Karpas-422 (cell line): ENCODE measurements at regions not wholly inside any gene's neighbourhood (a gene's known extent, or its start where the extent isn't known, plus 50 kb on each side); places are given as distances from the start of the nearest gene placed in this dataset.

Source experiments
- DNase-seq: peaks from one replicate; pipeline ENCODE4 v3.0.0-alpha.2; 2015
- H2AFZ ChIP-seq: fragments of 200-600 bp; sonication (generic); 2 replicates; pipeline ENCODE4 v1.6.1; 2014; ENCODE audit warnings: antibody characterized with exemption, low read length, mixed read lengths
- H3K27ac ChIP-seq: fragments of 200-600 bp; sonication (generic); 2 replicates; pipeline ENCODE4 v1.5.1; 2014; ENCODE audit warnings: mild to moderate bottlenecking, low read length, moderate library complexity
- H3K27me3 ChIP-seq: fragments of 200-600 bp; sonication (generic); 2 replicates; pipeline ENCODE4 v1.6.1; 2014; ENCODE audit warnings: low read length, mixed read lengths
- H3K36me3 ChIP-seq: fragments of 200-600 bp; sonication (generic); 2 replicates; pipeline ENCODE4 v1.6.1; 2014; ENCODE audit warnings: low read length, mixed read lengths; ENCODE audit not compliant: insufficient read depth
- H3K4me1 ChIP-seq: fragments of 200-600 bp; sonication (generic); 2 replicates; pipeline ENCODE4 v1.6.1; 2014; ENCODE audit warnings: mild to moderate bottlenecking, low read length, mixed read lengths
- H3K4me2 ChIP-seq: fragments of 200-600 bp; sonication (generic); 2 replicates; pipeline ENCODE4 v1.6.1; 2014; ENCODE audit warnings: low read length, low read depth, mild to moderate bottlenecking; ENCODE audit not compliant: poor library complexity, severe bottlenecking
- H3K4me3 ChIP-seq: fragments of 200-600 bp; sonication (generic); 2 replicates; pipeline ENCODE4 v1.5.1; 2014; ENCODE audit warnings: mild to moderate bottlenecking, antibody characterized with exemption, low read length, mixed read lengths
- H3K79me2 ChIP-seq: fragments of 200-600 bp; sonication (generic); 2 replicates; pipeline ENCODE4 v1.6.1; 2014; ENCODE audit warnings: mild to moderate bottlenecking, low read length, mixed read lengths
- H3K9ac ChIP-seq: fragments of 200-600 bp; sonication (generic); 2 replicates; pipeline ENCODE4 v1.6.0; 2014; ENCODE audit warnings: low read length
- H3K9me2 ChIP-seq: fragments of 200-600 bp; sonication (generic), shearing (Covaris generic); replicated peaks from 2 replicates; pipeline ENCODE4 v1.6.0; 2014; ENCODE audit warnings: mild to moderate bottlenecking, low read length, moderate library complexity; ENCODE audit not compliant: insufficient read depth
- H3K9me3 ChIP-seq: fragments of 300-700, 200-600 bp; sonication (generic); 2 replicates; pipeline ENCODE4 v1.6.1; 2014; ENCODE audit warnings: low read length, mixed read lengths
- H4K20me1 ChIP-seq: fragments of 200-600 bp; sonication (generic); 2 replicates; pipeline ENCODE4 v1.6.1; 2014; ENCODE audit warnings: mild to moderate bottlenecking, antibody characterized with exemption, low read length, low read depth; ENCODE audit not compliant: insufficient read depth

- no peaks in the 10 kb centered on the region for H3K9me2 ChIP-seq
- H3K4me2 ChIP-seq, result no peak overlapping the region
- no peaks in the 10 kb centered on the region for H3K9me3 ChIP-seq
- H4K20me1 ChIP-seq, result no peaks in the 10 kb centered on the region
- H3K79me2 ChIP-seq, result no peaks in the 10 kb centered on the region
- no peak overlapping the region for H3K9ac ChIP-seq
- no peak overlapping the region for H3K27ac ChIP-seq
- no peaks in the 10 kb centered on the region for H3K36me3 ChIP-seq
- DNase-seq, result peak; percentile 42
- no peak overlapping the region for H3K4me3 ChIP-seq
- H2AFZ ChIP-seq, result no peak overlapping the region
- H3K27me3 ChIP-seq, result no peaks in the 10 kb centered on the region; the same call in 1 of the 2 replicates
- H3K4me1 ChIP-seq, result no peaks in the 10 kb centered on the region
Measured at GRCh38 chr5:41637869-41638268, 127.5 kb upstream of the PLCXD3 start.

GRCh38 chr5:41637424-41637823 is 127.0 kb upstream of the PLCXD3 start:
- Histone ChIP-seq H3K36me3 (no peaks in the 10 kb centered on the region), H3K9ac (no peak overlapping the region), H4K20me1 (no peaks in the 10 kb centered on the region), H3K4me2 (no peak overlapping the region), H2AFZ (no peak overlapping the region), H3K9me2 (no peaks in the 10 kb centered on the region), H3K9me3 (no peaks in the 10 kb centered on the region), H3K4me1 (no peaks in the 10 kb centered on the region), H3K27me3 (no peaks in the 10 kb centered on the region; the same call in 1 of the 2 replicates), H3K27ac (no peak overlapping the region), H3K79me2 (no peaks in the 10 kb centered on the region), H3K4me3 (no peak overlapping the region)
- no peak for DNase-seq

GRCh38 chr5:41636605-41637004 is 126.2 kb upstream of the PLCXD3 start:
- Histone ChIP-seq H4K20me1 (no peaks in the 10 kb centered on the region), H3K27ac (no peak overlapping the region), H3K9ac (no peak overlapping the region)

GRCh38 chr5:41629897-41630296 is 119.5 kb upstream of the PLCXD3 start:
- no peaks in the 10 kb centered on the region for H4K20me1 ChIP-seq
- H3K4me1 ChIP-seq, result no peaks in the 10 kb centered on the region
- DNase-seq, result no peak
- H3K4me3 ChIP-seq, result no peak overlapping the region
- no peak overlapping the region for H2AFZ ChIP-seq
- H3K36me3 ChIP-seq, result no peaks in the 10 kb centered on the region
- no peaks in the 10 kb centered on the region for H3K27me3 ChIP-seq
- no peak overlapping the region for H3K9ac ChIP-seq
- H3K9me2 ChIP-seq, result no peaks in the 10 kb centered on the region
- H3K4me2 ChIP-seq, result no peak overlapping the region
- no peaks in the 10 kb centered on the region for H3K9me3 ChIP-seq
- H3K27ac ChIP-seq, result no peak overlapping the region
- H3K79me2 ChIP-seq, result no peaks in the 10 kb centered on the region

More at GRCh38 chr5:41636605-41637004, 126.2 kb upstream of the PLCXD3 start:
- H3K27me3 ChIP-seq, result no peaks in the 10 kb centered on the region; the same call in 1 of the 2 replicates
- no peak overlapping the region for H2AFZ ChIP-seq
- H3K36me3 ChIP-seq, result no peaks in the 10 kb centered on the region
- H3K4me2 ChIP-seq, result no peak overlapping the region
- H3K9me2 ChIP-seq, result no peaks in the 10 kb centered on the region
- H3K4me3 ChIP-seq, result no peak overlapping the region
- DNase-seq, result peak; percentile 76
- H3K79me2 ChIP-seq, result no peaks in the 10 kb centered on the region
- H3K9me3 ChIP-seq, result no peaks in the 10 kb centered on the region
- H3K4me1 ChIP-seq, result no peaks in the 10 kb centered on the region

- no peaks in the 10 kb centered on the region for H3K79me2 ChIP-seq
- no peaks in the 10 kb centered on the region for H3K4me1 ChIP-seq
- no peaks in the 10 kb centered on the region for H3K27me3 ChIP-seq
- no peaks in the 10 kb centered on the region for H3K9me3 ChIP-seq
- no peak overlapping the region for H2AFZ ChIP-seq
- DNase-seq, result no peak
- no peaks in the 10 kb centered on the region for H3K9me2 ChIP-seq
- no peaks in the 10 kb centered on the region for H3K36me3 ChIP-seq
- no peak overlapping the region for H3K4me2 ChIP-seq
- H3K9ac ChIP-seq, result no peak overlapping the region
- H3K27ac ChIP-seq, result no peak overlapping the region
- no peak overlapping the region for H3K4me3 ChIP-seq
- no peaks in the 10 kb centered on the region for H4K20me1 ChIP-seq
Measured at GRCh38 chr5:41625571-41625970, 115.2 kb upstream of the PLCXD3 start.

GRCh38 chr5:41621420-41621819 is 111.0 kb upstream of the PLCXD3 start:
- H2AFZ ChIP-seq, result no peak overlapping the region
- H3K4me1 ChIP-seq, result no peaks in the 10 kb centered on the region
- no peak overlapping the region for H3K27ac ChIP-seq
- H3K27me3 ChIP-seq, result no peaks in the 10 kb centered on the region
- no peaks in the 10 kb centered on the region for H4K20me1 ChIP-seq
- H3K79me2 ChIP-seq, result no peaks in the 10 kb centered on the region
- no peak for DNase-seq
- H3K9me2 ChIP-seq, result no peaks in the 10 kb centered on the region
- no peak overlapping the region for H3K4me2 ChIP-seq
- no peaks in the 10 kb centered on the region for H3K9me3 ChIP-seq
- H3K9ac ChIP-seq, result no peak overlapping the region
- H3K4me3 ChIP-seq, result no peak overlapping the region
- no peaks in the 10 kb centered on the region for H3K36me3 ChIP-seq

- H3K4me2 ChIP-seq, result no peak overlapping the region
- H3K9me3 ChIP-seq, result no peaks in the 10 kb centered on the region
- H3K27me3 ChIP-seq, result no peaks in the 10 kb centered on the region
- no peaks in the 10 kb centered on the region for H3K36me3 ChIP-seq
- no peak overlapping the region for H2AFZ ChIP-seq
- H3K4me3 ChIP-seq, result no peak overlapping the region
- no peaks in the 10 kb centered on the region for H3K4me1 ChIP-seq
- no peak overlapping the region for H3K27ac ChIP-seq
- no peaks in the 10 kb centered on the region for H3K9me2 ChIP-seq
- H3K79me2 ChIP-seq, result no peaks in the 10 kb centered on the region
- no peaks in the 10 kb centered on the region for H4K20me1 ChIP-seq
- no peak overlapping the region for H3K9ac ChIP-seq
- DNase-seq, result no peak
Measured at GRCh38 chr5:41617843-41618515, 107.6 kb upstream of the PLCXD3 start.

GRCh38 chr5:41610386-41610785 is 100.0 kb upstream of the PLCXD3 start:
- H2AFZ ChIP-seq, result no peak overlapping the region
- H3K4me2 ChIP-seq, result no peak overlapping the region
- DNase-seq, result no peak
- no peak overlapping the region for H3K27ac ChIP-seq
- no peaks in the 10 kb centered on the region for H3K27me3 ChIP-seq
- no peaks in the 10 kb centered on the region for H4K20me1 ChIP-seq
- no peaks in the 10 kb centered on the region for H3K9me3 ChIP-seq
- H3K9ac ChIP-seq, result no peak overlapping the region
- H3K36me3 ChIP-seq, result no peaks in the 10 kb centered on the region
- H3K4me1 ChIP-seq, result no peaks in the 10 kb centered on the region
- no peak overlapping the region for H3K4me3 ChIP-seq
- no peaks in the 10 kb centered on the region for H3K9me2 ChIP-seq
- no peaks in the 10 kb centered on the region for H3K79me2 ChIP-seq
